Activated naive CD4-positive, alpha-beta T cell treated with anti-CD3 and anti-CD28 coated beads for 36 hours (primary cell): ENCODE measurements at regions not wholly inside any gene's neighbourhood (a gene's known extent, or its start where the extent isn't known, plus 50 kb on each side); places are given as distances from the start of the nearest gene placed in this dataset.

Experiments used
- CTCF ChIA-PET: fragments of 350-600 bp; sonication (Branson Sonifier 250); formaldehyde crosslinking; loops from one replicate; lab custom pipeline; 2021; ENCODE audit warnings: antibody characterized with exemption; lab: Charles Lee
- DNase-seq: peaks from one replicate; pipeline ENCODE4 v3.0.0-alpha.2; 2020
- H3K27ac Mint-ChIP-seq: one replicate; pipeline ENCODE4 v1.8.0; 2021; ENCODE audit warnings: mild to moderate bottlenecking, mixed read lengths
- H3K27me3 Mint-ChIP-seq: one replicate; pipeline ENCODE4 v1.8.0; 2021; ENCODE audit warnings: low read depth, mixed read lengths
- H3K36me3 Mint-ChIP-seq: one replicate; pipeline ENCODE4 v1.8.0; 2021; ENCODE audit warnings: low read depth, mixed read lengths
- H3K4me1 Mint-ChIP-seq: one replicate; pipeline ENCODE4 v1.8.0; 2021; ENCODE audit warnings: low read depth, mixed read lengths
- H3K4me3 Mint-ChIP-seq: one replicate; pipeline ENCODE4 v1.8.0; 2021; ENCODE audit warnings: mild to moderate bottlenecking, moderate library complexity, mixed read lengths
- H3K9me3 Mint-ChIP-seq: one replicate; pipeline ENCODE4 v1.8.0; 2021; ENCODE audit warnings: mixed read lengths
- intact Hi-C: fragments of 100-400 bp; cut with micrococcal nuclease; formaldehyde crosslinking; loops from one replicate; pipeline ENCODE4 v1.15.1; 2023

GRCh38 chr2:239856620-239857285, 168.4 kb downstream of the NDUFA10 start:
- CTCF ChIA-PET, result no interaction called here
- intact Hi-C loops, result no loop called here
- H3K36me3 Mint-ChIP-seq, result no peaks in the 10 kb centered on the region
- H3K9me3 Mint-ChIP-seq, result no peaks in the 10 kb centered on the region
- no peak for DNase-seq
- H3K27me3 Mint-ChIP-seq, result peaks cover 15% of the 10 kb centered on the region
- H3K27ac Mint-ChIP-seq, result no peak overlapping the region
- peaks cover 8% of the 10 kb centered on the region for H3K4me1 Mint-ChIP-seq
- no peak overlapping the region for H3K4me3 Mint-ChIP-seq

- intact Hi-C loops, result no loop called here
- CTCF ChIA-PET, result no interaction called here
These were observed 169.1 kb downstream of the NDUFA10 start for GRCh38 chr2:239855863-239856587.

GRCh38 chr2:239854596-239854995, 170.5 kb downstream of the NDUFA10 start:
- DNase-seq, result no peak
- peaks cover 22% of the 10 kb centered on the region for H3K27me3 Mint-ChIP-seq
- H3K9me3 Mint-ChIP-seq, result peaks cover 16% of the 10 kb centered on the region
- intact Hi-C loops, result no loop called here
- CTCF ChIA-PET, result no interaction called here
- H3K27ac Mint-ChIP-seq, result no peak overlapping the region
- peaks cover 2% of the 10 kb centered on the region for H3K36me3 Mint-ChIP-seq
- no peak overlapping the region for H3K4me3 Mint-ChIP-seq
- H3K4me1 Mint-ChIP-seq, result no peaks in the 10 kb centered on the region

More at GRCh38 chr2:239855863-239856587, 169.1 kb downstream of the NDUFA10 start:
- H3K36me3 Mint-ChIP-seq, result no peaks in the 10 kb centered on the region
- H3K27ac Mint-ChIP-seq, result no peak overlapping the region
- H3K9me3 Mint-ChIP-seq, result peaks cover 6% of the 10 kb centered on the region
- no peak overlapping the region for H3K4me3 Mint-ChIP-seq
- no peak for DNase-seq
- H3K27me3 Mint-ChIP-seq, result peaks cover 22% of the 10 kb centered on the region
- peaks cover 5% of the 10 kb centered on the region for H3K4me1 Mint-ChIP-seq

GRCh38 chr2:239853706-239854327, 171.3 kb downstream of the NDUFA10 start:
- Mint-ChIP-seq H3K36me3 (peaks cover 2% of the 10 kb centered on the region), H3K27me3 (peaks cover 22% of the 10 kb centered on the region), H3K4me1 (no peaks in the 10 kb centered on the region), H3K27ac (no peak overlapping the region), H3K9me3 (peaks cover 16% of the 10 kb centered on the region), H3K4me3 (no peak overlapping the region)
- CTCF ChIA-PET, result interaction anchor here (0.7 kb wide), 2 partner anchors 77 to 244 kb away, joined by 3 read pairs; no protein-coding TSS in a partner anchor
- intact Hi-C loops, result no loop called here
- DNase-seq, result no peak

GRCh38 chr2:239853121-239853520, 172.0 kb downstream of the NDUFA10 start:
- CTCF ChIA-PET, result interaction anchor here (0.7 kb wide), 1 partner anchor 78 kb away, joined by 3 read pairs; no protein-coding TSS in a partner anchor
- Mint-ChIP-seq H3K36me3 (peaks cover 2% of the 10 kb centered on the region), H3K9me3 (peaks cover 16% of the 10 kb centered on the region), H3K4me1 (no peaks in the 10 kb centered on the region), H3K27ac (no peak overlapping the region), H3K4me3 (no peak overlapping the region), H3K27me3 (peaks cover 22% of the 10 kb centered on the region)
- intact Hi-C loops, result no loop called here
- no peak for DNase-seq

GRCh38 chr2:239852272-239852671, 172.9 kb downstream of the NDUFA10 start:
- peaks cover 21% of the 10 kb centered on the region for H3K27me3 Mint-ChIP-seq

GRCh38 chr2:239846789-239847676, 178.1 kb downstream of the NDUFA10 start:
- H3K27me3 Mint-ChIP-seq, result peaks cover 26% of the 10 kb centered on the region
- intact Hi-C loops, result no loop called here
- peaks cover 18% of the 10 kb centered on the region for H3K9me3 Mint-ChIP-seq
- CTCF ChIA-PET, result no interaction called here
- H3K4me1 Mint-ChIP-seq, result no peaks in the 10 kb centered on the region
- H3K4me3 Mint-ChIP-seq, result no peak overlapping the region
- peaks cover 2% of the 10 kb centered on the region for H3K36me3 Mint-ChIP-seq
- no peak overlapping the region for H3K27ac Mint-ChIP-seq
- no peak for DNase-seq

More at GRCh38 chr2:239852272-239852671, 172.9 kb downstream of the NDUFA10 start:
- H3K4me1 Mint-ChIP-seq, result no peaks in the 10 kb centered on the region
- intact Hi-C loops, result no loop called here
- CTCF ChIA-PET, result no interaction called here
- no peak for DNase-seq
- peaks cover 16% of the 10 kb centered on the region for H3K9me3 Mint-ChIP-seq
- peaks cover 2% of the 10 kb centered on the region for H3K36me3 Mint-ChIP-seq
- no peak overlapping the region for H3K27ac Mint-ChIP-seq
- no peak overlapping the region for H3K4me3 Mint-ChIP-seq

- H3K4me1 Mint-ChIP-seq, result no peaks in the 10 kb centered on the region
- peaks cover 11% of the 10 kb centered on the region for H3K9me3 Mint-ChIP-seq
- DNase-seq, result no peak
- H3K27ac Mint-ChIP-seq, result no peak overlapping the region
- H3K4me3 Mint-ChIP-seq, result no peak overlapping the region
- intact Hi-C loops, result no loop called here
- peaks cover 2% of the 10 kb centered on the region for H3K36me3 Mint-ChIP-seq
- H3K27me3 Mint-ChIP-seq, result peaks cover 23% of the 10 kb centered on the region
- CTCF ChIA-PET, result no interaction called here
These were observed 179.2 kb downstream of the NDUFA10 start for GRCh38 chr2:239845968-239846367.

GRCh38 chr2:239839306-239839705, 185.8 kb downstream of the NDUFA10 start:
- Mint-ChIP-seq H3K4me1 (no peaks in the 10 kb centered on the region), H3K27me3 (peaks cover 10% of the 10 kb centered on the region), H3K36me3 (no peaks in the 10 kb centered on the region), H3K4me3 (no peak overlapping the region), H3K27ac (no peak overlapping the region), H3K9me3 (no peaks in the 10 kb centered on the region)
- intact Hi-C loops, result no loop called here
- CTCF ChIA-PET, result no interaction called here
- no peak for DNase-seq

- no peaks in the 10 kb centered on the region for H3K9me3 Mint-ChIP-seq
- H3K36me3 Mint-ChIP-seq, result no peaks in the 10 kb centered on the region
- no peaks in the 10 kb centered on the region for H3K4me1 Mint-ChIP-seq
- no peak overlapping the region for H3K4me3 Mint-ChIP-seq
- no peaks in the 10 kb centered on the region for H3K27me3 Mint-ChIP-seq
- CTCF ChIA-PET, result no interaction called here
- intact Hi-C loops, result no loop called here
- DNase-seq, result no peak
- H3K27ac Mint-ChIP-seq, result no peak overlapping the region
These were observed 188.9 kb downstream of the NDUFA10 start for GRCh38 chr2:239836021-239836765.

- Mint-ChIP-seq H3K27me3 (no peaks in the 10 kb centered on the region), H3K36me3 (no peaks in the 10 kb centered on the region), H3K9me3 (no peaks in the 10 kb centered on the region), H3K27ac (no peak overlapping the region), H3K4me1 (no peaks in the 10 kb centered on the region), H3K4me3 (no peak overlapping the region)
- intact Hi-C loops, result no loop called here
- DNase-seq, result no peak
- CTCF ChIA-PET, result no interaction called here
These were observed 190.1 kb downstream of the NDUFA10 start for GRCh38 chr2:239835056-239835455.
